ENCODE measurements at regions not wholly inside any gene's neighbourhood (a gene's known extent, or its start where the extent isn't known, plus 50 kb on each side); places are given as distances from the start of the nearest gene placed in this dataset.

- H3K79me2 ChIP-seq (ENCODE audit: low read length), result no peaks in the 10 kb centered on the region
- CTCF ChIA-PET, result no interaction called here
Observed at GRCh38 chr5:54719384-54720283, 202.1 kb downstream of the SNX18 start.

GRCh38 chr5:54718656-54719055 is 201.1 kb downstream of the SNX18 start:
- Histone ChIP-seq H3K27me3 (ENCODE audit: low read length) (no peaks in the 10 kb centered on the region), H3K4me1 (ENCODE audit: insufficient read depth, low read length) (no peaks in the 10 kb centered on the region), H3K27ac (ENCODE audit: low read length) (no peak overlapping the region), H3K4me3 (ENCODE audit: low read length) (no peak overlapping the region), H4K20me1 (ENCODE audit: low read length) (no peaks in the 10 kb centered on the region), H3K9ac (ENCODE audit: low read length) (no peak overlapping the region), H3F3A (ENCODE audit: low read length, unreplicated experiment) (no peaks in the 10 kb centered on the region), H2AFZ (ENCODE audit: low read length) (no peak overlapping the region), H3K79me2 (ENCODE audit: low read length) (no peaks in the 10 kb centered on the region), H3K4me2 (ENCODE audit: low read length) (no peak overlapping the region), H3K36me3 (ENCODE audit: low read depth, low read length) (no peaks in the 10 kb centered on the region), H3K9me3 (ENCODE audit: low read length) (no peaks in the 10 kb centered on the region), H3K9me2 (replicated peaks; ENCODE audit: low read length) (no peaks in the 10 kb centered on the region)
- ATAC-seq, result no peak
- no peak for DNase-seq
- POLR2A ChIA-PET (ENCODE audit: unreplicated experiment), result no interaction called here
- intact Hi-C loops (cut with micrococcal nuclease), result no loop called here
- CTCF ChIA-PET, result no interaction called here
- TF ChIP-seq CTCF (conservative IDR thresholded peaks at IDR 0.05; ENCODE audit: low read depth, low read length) (no peak), EZH2 (IDR thresholded peaks at IDR 0.05; ENCODE audit: low read length, unreplicated experiment) (no peak), EZH2phosphoT487 (IDR thresholded peaks at IDR 0.05; ENCODE audit: borderline replicate concordance, low read length) (no peak)
- no TSS peak for BruUV-seq (replicated peaks)

More at GRCh38 chr5:54719384-54720283, 202.1 kb downstream of the SNX18 start:
- H3K4me3 ChIP-seq (ENCODE audit: low read length), result no peak overlapping the region
- no peaks in the 10 kb centered on the region for H3K9me2 ChIP-seq (replicated peaks; ENCODE audit: low read length)
- no peaks in the 10 kb centered on the region for H3K27me3 ChIP-seq (ENCODE audit: low read length)
- ATAC-seq (peak; percentile 57), DNase-seq (peak; percentile 47)
- H2AFZ ChIP-seq (ENCODE audit: low read length), result no peak overlapping the region
- POLR2A ChIA-PET (ENCODE audit: unreplicated experiment), result interaction anchor here (0.5 kb wide), 1 partner anchor 88 kb away, joined by 3 read pairs; no protein-coding TSS in a partner anchor
- no TSS peak for BruUV-seq (replicated peaks)
- no peaks in the 10 kb centered on the region for H3K4me1 ChIP-seq (ENCODE audit: insufficient read depth, low read length)
- H3K9me3 ChIP-seq (ENCODE audit: low read length), result no peaks in the 10 kb centered on the region
- intact Hi-C loops (cut with micrococcal nuclease), result no loop called here
- no peaks in the 10 kb centered on the region for H4K20me1 ChIP-seq (ENCODE audit: low read length)
- no peak overlapping the region for H3K4me2 ChIP-seq (ENCODE audit: low read length)
- no peaks in the 10 kb centered on the region for H3K36me3 ChIP-seq (ENCODE audit: low read depth, low read length)
- H3K9ac ChIP-seq (ENCODE audit: low read length), result no peak overlapping the region
- H3F3A ChIP-seq (ENCODE audit: low read length, unreplicated experiment), result no peaks in the 10 kb centered on the region
- TF ChIP-seq CTCF (conservative IDR thresholded peaks at IDR 0.05; ENCODE audit: low read depth, low read length), result no peak
- TF ChIP-seq EZH2 (IDR thresholded peaks at IDR 0.05; ENCODE audit: low read length, unreplicated experiment), result no peak
- no peak for TF ChIP-seq EZH2phosphoT487 (IDR thresholded peaks at IDR 0.05; ENCODE audit: borderline replicate concordance, low read length)
- H3K27ac ChIP-seq (ENCODE audit: low read length), result no peak overlapping the region

- no peak for DNase-seq
- intact Hi-C loops (cut with micrococcal nuclease), result no loop called here
- Histone ChIP-seq H3K27ac (ENCODE audit: low read length) (no peak overlapping the region), H3K9me2 (replicated peaks; ENCODE audit: low read length) (no peaks in the 10 kb centered on the region), H3K36me3 (ENCODE audit: low read depth, low read length) (no peaks in the 10 kb centered on the region), H3K27me3 (ENCODE audit: low read length) (no peaks in the 10 kb centered on the region), H3K4me3 (ENCODE audit: low read length) (no peak overlapping the region), H3K9ac (ENCODE audit: low read length) (no peak overlapping the region), H3K4me1 (ENCODE audit: insufficient read depth, low read length) (no peaks in the 10 kb centered on the region), H3K4me2 (ENCODE audit: low read length) (no peak overlapping the region), H3F3A (ENCODE audit: low read length, unreplicated experiment) (no peaks in the 10 kb centered on the region), H2AFZ (ENCODE audit: low read length) (no peak overlapping the region), H3K9me3 (ENCODE audit: low read length) (no peaks in the 10 kb centered on the region), H3K79me2 (ENCODE audit: low read length) (no peaks in the 10 kb centered on the region), H4K20me1 (ENCODE audit: low read length) (no peaks in the 10 kb centered on the region)
- ChIA-PET POLR2A (ENCODE audit: unreplicated experiment) (no interaction called here), CTCF (no interaction called here)
- no TSS peak for BruUV-seq (replicated peaks)
- no peak for TF ChIP-seq EZH2phosphoT487 (IDR thresholded peaks at IDR 0.05; ENCODE audit: borderline replicate concordance, low read length)
- TF ChIP-seq CTCF (conservative IDR thresholded peaks at IDR 0.05; ENCODE audit: low read depth, low read length), result no peak
- no peak for TF ChIP-seq EZH2 (IDR thresholded peaks at IDR 0.05; ENCODE audit: low read length, unreplicated experiment)
- ATAC-seq, result no peak
Observed at GRCh38 chr5:54717870-54718269, 200.3 kb downstream of the SNX18 start.
